Naive thymus-derived CD4-positive, alpha-beta T cell (primary cell): ENCODE measurements at regions not wholly inside any gene's neighbourhood (a gene's known extent, or its start where the extent isn't known, plus 50 kb on each side); places are given as distances from the start of the nearest gene placed in this dataset.

Source experiments
- ATAC-seq: fragments of 150-1000 bp; cut with Tn5 transposase; 2 replicates; pipeline ENCODE4 v1.10.0; 2021; ENCODE audit warnings: mild to moderate bottlenecking, moderate library complexity
- CTCF ChIA-PET: fragments of 350-600 bp; sonication (Branson Sonifier 250); formaldehyde crosslinking; loops from one replicate; lab custom pipeline; 2021; ENCODE audit warnings: antibody characterized with exemption; lab: Charles Lee
- POLR2A ChIA-PET: fragments of 350-600 bp; sonication (Branson Sonifier 250); formaldehyde crosslinking; loops from one replicate; lab custom pipeline; 2021; ENCODE audit warnings: antibody characterized with exemption, inconsistent platforms; lab: Charles Lee
- DNase-seq, 9 donors: peaks; one replicate each; pipeline versions ENCODE4 v3.0.0 to v3.0.0-alpha.2; 2020 to 2022; ENCODE audit warnings: mixed read lengths in 1 of 9
- H3K27ac ChIP-seq: one replicate; pipeline ENCODE4 v1.7.0; 2013; ENCODE audit warnings: mild to moderate bottlenecking, low read depth, low read length, moderate library complexity
- H3K27me3 ChIP-seq, 2 donors: one replicate each; pipeline ENCODE4 v1.7.0; 2013; ENCODE audit warnings: low read length in 2 of 2, mild to moderate bottlenecking in 2 of 2, moderate library complexity in 2 of 2; ENCODE audit not compliant: control insufficient read depth in 2 of 2, insufficient read depth in 2 of 2
- H3K36me3 ChIP-seq, 3 experiments: 1 replicate in 2 of 3; 2 replicates in 1 of 3; pipeline ENCODE4 v1.7.0; 2013; ENCODE audit warnings: low read length in 3 of 3, mild to moderate bottlenecking in 3 of 3, moderate library complexity in 1 of 3; ENCODE audit not compliant: insufficient read depth in 3 of 3, control insufficient read depth in 2 of 3
- H3K4me1 ChIP-seq, 2 donors: one replicate each; pipeline ENCODE4 v1.7.0; 2013; ENCODE audit warnings: low read length in 2 of 2, mild to moderate bottlenecking in 2 of 2, moderate library complexity in 1 of 2; ENCODE audit not compliant: control insufficient read depth in 2 of 2, insufficient read depth in 2 of 2
- H3K4me3 ChIP-seq: 2 replicates; pipeline ENCODE4 v1.7.0; 2013; ENCODE audit warnings: mild to moderate bottlenecking, low read length
- H3K9me3 ChIP-seq, 3 experiments: 1 replicate in 2 of 3; 2 replicates in 1 of 3; pipeline ENCODE4 v1.7.0; 2013; ENCODE audit warnings: low read length in 3 of 3; ENCODE audit not compliant: control insufficient read depth in 2 of 3
- H3K27ac Mint-ChIP-seq, 9 donors: one replicate each; pipeline ENCODE4 v1.8.0; 2020 to 2022; ENCODE audit warnings: mixed read lengths in 9 of 9, mild to moderate bottlenecking in 8 of 9, moderate library complexity in 5 of 9, inconsistent platforms in 2 of 9
- H3K27me3 Mint-ChIP-seq, 5 donors: one replicate each; pipeline ENCODE4 v1.8.0; 2021 to 2022; ENCODE audit warnings: mixed read lengths in 5 of 5, mild to moderate bottlenecking in 1 of 5
- H3K36me3 Mint-ChIP-seq, 5 donors: one replicate each; pipeline ENCODE4 v1.8.0; 2020 to 2022; ENCODE audit warnings: mixed read lengths in 5 of 5, mild to moderate bottlenecking in 3 of 5, inconsistent platforms in 1 of 5
- H3K4me1 Mint-ChIP-seq, 7 donors: one replicate each; pipeline ENCODE4 v1.8.0; 2020 to 2022; ENCODE audit warnings: mixed read lengths in 7 of 7, mild to moderate bottlenecking in 3 of 7, inconsistent platforms in 1 of 7
- H3K4me3 Mint-ChIP-seq, 10 donors: one replicate each; pipeline ENCODE4 v1.8.0; 2020 to 2022; ENCODE audit warnings: mild to moderate bottlenecking in 10 of 10, mixed read lengths in 10 of 10, moderate library complexity in 6 of 10, inconsistent platforms in 2 of 10
- H3K9me3 Mint-ChIP-seq, 11 donors: one replicate each; pipeline ENCODE4 v1.8.0; 2020 to 2022; ENCODE audit warnings: mixed read lengths in 11 of 11, mild to moderate bottlenecking in 4 of 11, inconsistent platforms in 1 of 11, moderate library complexity in 1 of 11
- intact Hi-C, 2 donors: fragments of 100-400 bp; cut with micrococcal nuclease; formaldehyde crosslinking; loops; one replicate each; pipeline ENCODE4 v1.15.1; 2023

DNA sequence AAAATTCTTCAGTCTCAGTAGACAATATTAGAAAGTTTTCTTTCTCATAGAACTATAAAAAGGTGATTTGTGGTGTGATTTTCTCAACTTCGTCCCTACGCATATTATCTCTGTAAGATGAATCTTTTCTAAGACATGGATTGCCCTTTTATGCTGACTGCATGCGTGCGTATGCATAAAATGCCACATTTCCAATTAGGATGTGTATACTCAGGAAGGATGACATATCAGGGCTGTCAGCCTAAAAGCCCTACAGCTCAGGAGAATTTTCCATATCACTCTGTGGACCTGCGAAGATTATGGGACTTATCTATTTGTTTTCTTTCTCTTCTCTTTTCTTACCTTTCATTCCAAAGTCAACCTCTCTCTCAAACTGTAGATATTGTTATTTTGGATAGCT, 166.5 kb upstream of the GPC6 start:
- no peak for ATAC-seq
- no peaks in the 10 kb centered on the region for H3K4me1 Mint-ChIP-seq

DNA sequence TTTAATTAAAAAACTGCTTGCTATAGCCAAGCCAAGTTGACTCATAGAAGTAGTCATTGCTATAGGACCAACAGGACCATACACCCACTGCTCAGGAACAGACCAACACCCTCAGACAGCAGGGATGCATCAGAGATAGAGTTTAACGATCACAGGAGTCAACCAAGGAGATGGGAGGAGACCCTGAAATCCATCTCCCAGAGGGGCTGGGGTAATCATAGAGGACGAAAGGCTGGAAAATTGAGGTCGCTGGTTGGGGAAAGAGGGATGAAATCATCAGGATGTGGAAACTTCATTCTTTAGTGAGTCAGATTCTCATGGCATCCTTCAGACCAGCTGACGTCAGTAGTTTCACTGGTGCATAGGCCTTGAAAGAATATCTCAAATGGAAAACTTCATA, 160.4 kb upstream of the GPC6 start:
- Histone ChIP-seq H3K36me3 (no peaks in the 10 kb centered on the region), H3K27ac (no peak overlapping the region), H3K27me3 (peaks cover 0 to 3% of the 10 kb centered on the region in 2 donors), H3K4me3 (no peak overlapping the region), H3K4me1 (no peaks in the 10 kb centered on the region), H3K9me3 (no peaks in the 10 kb centered on the region)
- no peak overlapping the region for H3K27ac Mint-ChIP-seq
- no peaks in the 10 kb centered on the region for H3K4me1 Mint-ChIP-seq
- CTCF ChIA-PET: no interaction called here
- ATAC-seq: no peak
- POLR2A ChIA-PET: no interaction called here
- intact Hi-C loops: no loop called here
- peaks cover 0 to 7% (median 1%) of the 10 kb centered on the region in 11 donors for H3K9me3 Mint-ChIP-seq
- no peak overlapping the region for H3K4me3 Mint-ChIP-seq
- no peak for DNase-seq
- H3K36me3 Mint-ChIP-seq: no peaks in the 10 kb centered on the region
- H3K27me3 Mint-ChIP-seq: no peaks in the 10 kb centered on the region

More for the DNA sequence above, 166.5 kb upstream of the GPC6 start:
- DNase-seq: no peak
- POLR2A ChIA-PET: interaction anchor here (0.7 kb wide), 1 partner anchor 37 kb away, joined by 3 read pairs; no protein-coding TSS in a partner anchor
- Histone ChIP-seq H3K27me3 (no peaks in the 10 kb centered on the region), H3K36me3 (no peaks in the 10 kb centered on the region), H3K4me1 (no peaks in the 10 kb centered on the region), H3K9me3 (no peaks in the 10 kb centered on the region), H3K27ac (no peak overlapping the region), H3K4me3 (no peak overlapping the region)
- Mint-ChIP-seq H3K9me3 (peaks cover 0 to 12% (median 2%) of the 10 kb centered on the region in 11 donors), H3K36me3 (no peaks in the 10 kb centered on the region), H3K4me3 (no peak overlapping the region), H3K27me3 (no peaks in the 10 kb centered on the region), H3K27ac (no peak overlapping the region)
- intact Hi-C loops: no loop called here
- CTCF ChIA-PET: no interaction called here

DNA sequence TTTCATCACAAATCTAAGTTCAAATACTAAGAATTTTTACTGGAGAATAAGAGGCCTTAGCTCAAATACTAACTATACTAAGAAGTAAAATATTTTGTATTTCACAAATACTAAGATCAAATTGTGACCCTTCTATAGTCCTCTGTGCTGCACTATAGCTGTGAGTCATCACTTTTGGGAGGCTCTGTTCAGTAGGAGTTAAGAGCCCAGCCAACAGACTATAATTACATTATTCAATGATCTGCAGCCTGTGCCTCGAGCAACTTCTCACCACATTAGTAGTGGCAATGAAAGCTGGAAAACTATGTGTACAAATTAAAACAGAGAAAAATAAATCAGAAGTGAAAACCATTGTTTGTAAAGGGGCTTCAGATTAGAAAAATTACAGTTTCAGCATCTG, 147.3 kb upstream of the GPC6 start:
- H3K27me3 ChIP-seq: no peaks in the 10 kb centered on the region
- ChIA-PET CTCF (no interaction called here), POLR2A (no interaction called here)
- intact Hi-C loops: no loop called here
- H3K9me3 Mint-ChIP-seq: no peaks in the 10 kb centered on the region
- H3K36me3 ChIP-seq: no peaks in the 10 kb centered on the region
- no peaks in the 10 kb centered on the region for H3K27me3 Mint-ChIP-seq
- DNase-seq: no peak
- H3K4me3 Mint-ChIP-seq: no peak overlapping the region
- no peak overlapping the region for H3K27ac Mint-ChIP-seq
- no peak for ATAC-seq
- no peak overlapping the region for H3K4me3 ChIP-seq
- H3K9me3 ChIP-seq: no peaks in the 10 kb centered on the region
- no peaks in the 10 kb centered on the region for H3K4me1 ChIP-seq
- H3K27ac ChIP-seq: no peak overlapping the region
- H3K36me3 Mint-ChIP-seq: no peaks in the 10 kb centered on the region
- no peaks in the 10 kb centered on the region for H3K4me1 Mint-ChIP-seq

DNA sequence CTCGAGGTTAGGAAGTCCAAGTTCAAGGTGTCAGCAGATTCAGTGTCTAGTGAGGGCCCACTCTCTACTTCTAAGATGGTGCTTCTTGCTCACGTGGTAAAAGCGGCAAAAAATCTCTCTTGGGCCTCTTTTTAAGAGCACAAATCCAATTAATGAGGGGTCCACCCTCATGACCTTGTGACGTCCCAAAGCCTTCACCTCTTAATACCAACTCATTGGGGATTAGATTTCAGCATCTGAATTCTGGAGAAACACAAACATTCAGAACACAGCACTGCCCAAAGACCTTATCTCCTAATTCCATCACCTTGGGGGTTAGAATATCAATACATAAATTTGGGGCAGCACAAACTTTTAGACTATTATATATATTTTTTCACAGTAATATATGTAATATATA, 146.4 kb upstream of the GPC6 start:
- no peak overlapping the region for H3K4me3 ChIP-seq
- ChIA-PET POLR2A (no interaction called here), CTCF (no interaction called here)
- H3K27ac ChIP-seq: no peak overlapping the region
- no peaks in the 10 kb centered on the region for H3K27me3 ChIP-seq
- Mint-ChIP-seq H3K27me3 (no peaks in the 10 kb centered on the region), H3K9me3 (peaks cover 0 to 1% (median 0%) of the 10 kb centered on the region in 11 donors), H3K4me3 (no peak overlapping the region), H3K4me1 (no peaks in the 10 kb centered on the region), H3K36me3 (no peaks in the 10 kb centered on the region), H3K27ac (no peak overlapping the region)
- no peaks in the 10 kb centered on the region for H3K9me3 ChIP-seq
- ATAC-seq: no peak
- H3K36me3 ChIP-seq: no peaks in the 10 kb centered on the region
- no peak for DNase-seq
- no peaks in the 10 kb centered on the region for H3K4me1 ChIP-seq
- intact Hi-C loops: no loop called here

DNA sequence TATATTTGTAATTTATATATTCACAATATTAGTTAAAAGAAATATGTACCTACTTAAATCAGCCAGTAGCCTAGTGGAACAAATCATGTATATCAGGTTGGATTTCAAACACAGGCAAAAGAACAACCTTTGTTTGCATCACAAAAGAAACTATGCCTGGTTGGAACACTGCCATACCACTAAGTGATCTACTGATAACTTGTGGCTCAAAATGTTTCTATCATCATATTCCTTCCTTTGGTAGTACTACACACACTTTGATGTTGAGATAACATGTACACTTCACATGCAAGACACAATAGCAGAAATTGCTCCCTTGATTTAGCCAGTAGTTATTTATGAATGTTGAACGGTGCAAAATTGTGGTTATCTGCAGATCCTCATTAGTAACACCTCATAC, 146.0 kb upstream of the GPC6 start:
- CTCF ChIA-PET: no interaction called here
- no peaks in the 10 kb centered on the region for H3K27me3 ChIP-seq
- peaks cover 0 to 3% (median 0%) of the 10 kb centered on the region in 11 donors for H3K9me3 Mint-ChIP-seq
- no peak for DNase-seq
- no peak overlapping the region for H3K27ac Mint-ChIP-seq
- POLR2A ChIA-PET: no interaction called here
- no peaks in the 10 kb centered on the region for H3K9me3 ChIP-seq
- intact Hi-C loops: no loop called here
- H3K4me1 ChIP-seq: no peaks in the 10 kb centered on the region
- no peak overlapping the region for H3K4me3 Mint-ChIP-seq
- ATAC-seq: no peak
- no peaks in the 10 kb centered on the region for H3K36me3 ChIP-seq
- H3K27ac ChIP-seq: no peak overlapping the region
- no peak overlapping the region for H3K4me3 ChIP-seq
- no peaks in the 10 kb centered on the region for H3K27me3 Mint-ChIP-seq
- H3K36me3 Mint-ChIP-seq: no peaks in the 10 kb centered on the region
- H3K4me1 Mint-ChIP-seq: no peaks in the 10 kb centered on the region

DNA sequence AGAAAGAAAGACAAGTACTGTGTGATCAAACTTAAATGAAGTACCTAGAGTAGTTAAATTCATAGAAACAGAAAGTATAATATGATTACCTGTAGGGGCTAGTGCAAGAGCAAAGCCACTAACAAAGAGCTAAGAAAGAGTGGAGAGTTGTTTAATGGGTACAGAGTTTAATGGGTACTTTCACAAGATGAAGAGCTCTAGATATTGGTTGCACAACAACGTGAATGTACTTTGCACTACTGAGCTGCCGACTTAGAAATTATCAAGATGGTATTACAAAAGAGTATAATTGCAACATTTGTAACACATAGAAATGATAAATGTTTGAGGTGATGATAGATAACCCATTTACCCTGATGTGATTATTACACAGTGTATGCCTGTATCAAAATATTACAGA, 140.3 kb upstream of the GPC6 start:
- Mint-ChIP-seq H3K9me3 (peaks cover 0 to 13% (median 0%) of the 10 kb centered on the region in 11 donors), H3K27ac (no peak overlapping the region), H3K4me3 (no peak overlapping the region), H3K36me3 (no peaks in the 10 kb centered on the region), H3K27me3 (no peaks in the 10 kb centered on the region), H3K4me1 (no peaks in the 10 kb centered on the region)
- CTCF ChIA-PET: no interaction called here
- Histone ChIP-seq H3K4me3 (no peak overlapping the region), H3K36me3 (no peaks in the 10 kb centered on the region), H3K9me3 (no peaks in the 10 kb centered on the region), H3K27ac (no peak overlapping the region), H3K27me3 (no peaks in the 10 kb centered on the region), H3K4me1 (no peaks in the 10 kb centered on the region)
- no peak for ATAC-seq
- POLR2A ChIA-PET: no interaction called here
- no peak for DNase-seq
- intact Hi-C loops: no loop called here

DNA sequence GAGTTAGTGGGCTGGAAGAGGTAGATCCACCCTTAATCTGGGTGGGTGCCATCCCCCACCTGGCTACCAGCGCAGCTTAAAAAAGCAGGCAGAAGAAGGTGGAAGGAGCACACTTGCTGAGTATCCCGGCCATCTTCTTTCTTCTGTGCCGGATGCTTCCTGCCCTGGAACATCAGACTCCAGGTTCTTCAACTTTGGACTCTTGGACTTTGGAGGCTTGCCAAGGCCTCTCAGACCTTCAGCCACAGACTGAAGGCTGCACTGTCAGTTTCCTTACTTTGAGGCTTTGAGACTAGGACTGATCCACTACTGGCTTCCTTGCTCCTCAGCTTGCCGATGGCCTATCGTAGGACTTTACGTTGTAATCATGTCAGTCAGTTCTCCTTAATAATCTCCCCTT, 127.6 kb upstream of the GPC6 start:
- POLR2A ChIA-PET: no interaction called here
- Mint-ChIP-seq H3K36me3 (no peaks in the 10 kb centered on the region), H3K4me1 (no peaks in the 10 kb centered on the region), H3K4me3 (no peak overlapping the region), H3K27ac (no peak overlapping the region), H3K27me3 (no peaks in the 10 kb centered on the region), H3K9me3 (peaks cover 0 to 1% (median 0%) of the 10 kb centered on the region in 11 donors)
- intact Hi-C loops: no loop called here
- Histone ChIP-seq H3K27me3 (no peaks in the 10 kb centered on the region), H3K36me3 (no peaks in the 10 kb centered on the region), H3K4me3 (no peak overlapping the region), H3K9me3 (no peaks in the 10 kb centered on the region), H3K4me1 (no peaks in the 10 kb centered on the region), H3K27ac (no peak overlapping the region)
- CTCF ChIA-PET: no interaction called here
- DNase-seq: no peak
- no peak for ATAC-seq
